ENCODE measurements at regions not wholly inside any gene's neighbourhood (a gene's known extent, or its start where the extent isn't known, plus 50 kb on each side); places are given as distances from the start of the nearest gene placed in this dataset.

DNA sequence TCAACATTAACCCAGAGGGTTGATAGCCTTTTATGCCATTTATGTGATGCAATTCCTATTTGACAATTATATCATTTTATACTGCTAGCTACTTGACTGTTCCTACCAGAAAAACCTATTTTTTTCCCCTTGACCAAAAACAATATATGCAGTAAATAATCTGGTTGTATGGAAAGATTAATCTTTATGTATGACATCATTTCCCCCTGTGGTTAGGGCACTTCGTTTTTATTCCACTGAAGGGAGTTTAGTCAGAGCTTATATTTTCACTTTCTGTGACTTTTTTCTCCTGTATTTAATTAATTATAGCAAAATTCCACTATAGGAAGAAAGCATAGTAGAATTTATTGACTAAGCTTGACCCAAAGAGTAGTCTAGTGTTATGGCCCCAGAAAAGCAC is 107.6 kb downstream of the HAUS1 start:
- H3K9ac ChIP-seq (ENCODE audit: low read depth, low read length), result peak overlapping the region; percentile 26; the same call in 1 of the 2 replicates
- peak overlapping the region; percentile 84 for H3K27ac ChIP-seq (ENCODE audit: low read length)
- H2AFZ ChIP-seq (ENCODE audit: low read depth, low read length), result no peak overlapping the region
- H3K79me2 ChIP-seq (ENCODE audit: insufficient read depth, low read length), result peaks cover 100% of the 10 kb centered on the region
- peaks cover 50% of the 10 kb centered on the region for H3K4me1 ChIP-seq (ENCODE audit: insufficient read depth, low read length)
- no peaks in the 10 kb centered on the region for H3K27me3 ChIP-seq (ENCODE audit: insufficient read depth, low read length, poor library complexity)
- ATAC-seq (ENCODE audit: insufficient read depth, low read depth) (peak; percentile 75), DNase-seq (no peak)
- H4K20me1 ChIP-seq (ENCODE audit: insufficient read depth, low read length), result peaks cover 28% of the 10 kb centered on the region; the same call in 1 of the 2 replicates
- H3K36me3 ChIP-seq (ENCODE audit: insufficient read depth, low read length), result peaks cover 21% of the 10 kb centered on the region
- no peak overlapping the region for H3K4me3 ChIP-seq (ENCODE audit: low read depth in 1 of 2, low read length in 2 of 2)
- H3K4me2 ChIP-seq (ENCODE audit: insufficient read depth, low read length), result peak overlapping the region; percentile 56
- TF ChIP-seq, protein P1, sequence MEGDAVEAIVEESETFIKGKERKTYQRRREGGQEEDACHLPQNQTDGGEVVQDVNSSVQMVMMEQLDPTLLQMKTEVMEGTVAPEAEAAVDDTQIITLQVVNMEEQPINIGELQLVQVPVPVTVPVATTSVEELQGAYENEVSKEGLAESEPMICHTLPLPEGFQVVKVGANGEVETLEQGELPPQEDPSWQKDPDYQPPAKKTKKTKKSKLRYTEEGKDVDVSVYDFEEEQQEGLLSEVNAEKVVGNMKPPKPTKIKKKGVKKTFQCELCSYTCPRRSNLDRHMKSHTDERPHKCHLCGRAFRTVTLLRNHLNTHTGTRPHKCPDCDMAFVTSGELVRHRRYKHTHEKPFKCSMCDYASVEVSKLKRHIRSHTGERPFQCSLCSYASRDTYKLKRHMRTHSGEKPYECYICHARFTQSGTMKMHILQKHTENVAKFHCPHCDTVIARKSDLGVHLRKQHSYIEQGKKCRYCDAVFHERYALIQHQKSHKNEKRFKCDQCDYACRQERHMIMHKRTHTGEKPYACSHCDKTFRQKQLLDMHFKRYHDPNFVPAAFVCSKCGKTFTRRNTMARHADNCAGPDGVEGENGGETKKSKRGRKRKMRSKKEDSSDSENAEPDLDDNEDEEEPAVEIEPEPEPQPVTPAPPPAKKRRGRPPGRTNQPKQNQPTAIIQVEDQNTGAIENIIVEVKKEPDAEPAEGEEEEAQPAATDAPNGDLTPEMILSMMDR (IDR thresholded peaks at IDR 0.05; ENCODE audit: borderline replicate concordance, extremely low read depth, low read length, poor library complexity, severe bottlenecking), result no peak
- no peak for TF ChIP-seq EZH2 (IDR thresholded peaks at IDR 0.05; ENCODE audit: borderline replicate concordance, low read depth, low read length, severe bottlenecking)
- H3K9me3 ChIP-seq (ENCODE audit: insufficient read depth, low read length, severe bottlenecking), result no peaks in the 10 kb centered on the region

DNA sequence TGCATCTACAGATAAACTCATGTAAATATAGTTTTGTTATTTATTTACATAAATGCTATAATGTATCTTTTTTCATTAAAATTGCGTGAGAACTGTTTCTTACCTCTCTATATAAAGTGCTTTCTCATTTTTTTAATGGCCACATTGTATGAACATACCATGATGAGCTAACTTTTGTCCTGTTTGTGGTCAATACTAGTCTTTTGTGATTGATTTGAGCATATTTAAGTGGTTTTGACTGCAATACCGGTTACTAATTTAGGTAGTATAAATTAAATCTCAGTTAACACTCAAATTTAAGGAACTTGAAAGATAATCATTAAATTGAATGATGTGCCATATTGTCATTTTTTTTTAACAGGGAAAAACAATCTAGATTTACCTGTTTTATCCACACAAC is 108.2 kb downstream of the HAUS1 start:
- H4K20me1 ChIP-seq (ENCODE audit: insufficient read depth, low read length), result peaks cover 28% of the 10 kb centered on the region; the same call in 1 of the 2 replicates
- ATAC-seq (ENCODE audit: insufficient read depth, low read depth) (no peak), DNase-seq (no peak)
- peak overlapping the region; percentile 56; the same call in 1 of the 2 replicates for H3K4me2 ChIP-seq (ENCODE audit: insufficient read depth, low read length)
- peaks cover 48% of the 10 kb centered on the region for H3K4me1 ChIP-seq (ENCODE audit: insufficient read depth, low read length)
- H2AFZ ChIP-seq (ENCODE audit: low read depth, low read length), result no peak overlapping the region
- no peak overlapping the region for H3K4me3 ChIP-seq (ENCODE audit: low read depth in 1 of 2, low read length in 2 of 2)
- 0 out of 2 replicates have a peak overlapping the region, but pooled peaks have one; percentile 10 for H3K9ac ChIP-seq (ENCODE audit: low read depth, low read length)
- no peak for TF ChIP-seq EZH2 (IDR thresholded peaks at IDR 0.05; ENCODE audit: borderline replicate concordance, low read depth, low read length, severe bottlenecking)
- TF ChIP-seq, protein P1 (IDR thresholded peaks at IDR 0.05; ENCODE audit: borderline replicate concordance, extremely low read depth, low read length, poor library complexity, severe bottlenecking), result no peak
- peaks cover 26% of the 10 kb centered on the region for H3K36me3 ChIP-seq (ENCODE audit: insufficient read depth, low read length)
- peaks cover 100% of the 10 kb centered on the region for H3K79me2 ChIP-seq (ENCODE audit: insufficient read depth, low read length)
- no peaks in the 10 kb centered on the region for H3K27me3 ChIP-seq (ENCODE audit: insufficient read depth, low read length, poor library complexity)
- no peaks in the 10 kb centered on the region for H3K9me3 ChIP-seq (ENCODE audit: insufficient read depth, low read length, severe bottlenecking)
- peak overlapping the region; percentile 84 for H3K27ac ChIP-seq (ENCODE audit: low read length)

DNA sequence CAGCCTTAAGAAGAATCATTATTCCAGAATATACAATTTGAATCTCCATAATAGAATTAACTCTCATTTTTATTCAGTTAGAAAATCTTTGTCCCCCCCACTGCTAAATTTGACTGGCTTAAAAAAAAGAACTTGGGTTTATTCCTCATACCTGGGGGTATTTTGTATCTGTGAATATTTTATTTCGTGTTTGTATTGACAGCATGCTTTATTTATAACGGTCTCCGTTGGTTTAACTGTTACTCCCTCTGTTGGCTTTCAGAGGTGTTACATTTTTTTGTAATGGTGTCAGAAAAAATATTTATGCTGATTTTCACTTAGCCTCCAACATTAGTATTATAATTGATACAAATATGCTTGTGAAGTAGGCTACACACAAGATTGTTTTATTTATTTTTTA is 109.1 kb downstream of the HAUS1 start:
- DNase-seq (no peak), ATAC-seq (ENCODE audit: insufficient read depth, low read depth) (peak; percentile 59)
- Histone ChIP-seq H3K4me3 (ENCODE audit: low read depth in 1 of 2, low read length in 2 of 2) (no peak overlapping the region), H3K9me3 (ENCODE audit: insufficient read depth, low read length, severe bottlenecking) (no peaks in the 10 kb centered on the region), H3K79me2 (ENCODE audit: insufficient read depth, low read length) (peaks cover 100% of the 10 kb centered on the region), H3K36me3 (ENCODE audit: insufficient read depth, low read length) (peaks cover 32% of the 10 kb centered on the region), H2AFZ (ENCODE audit: low read depth, low read length) (no peak overlapping the region), H4K20me1 (ENCODE audit: insufficient read depth, low read length) (peaks cover 28% of the 10 kb centered on the region; the same call in 1 of the 2 replicates), H3K27me3 (ENCODE audit: insufficient read depth, low read length, poor library complexity) (no peaks in the 10 kb centered on the region), H3K4me1 (ENCODE audit: insufficient read depth, low read length) (peaks cover 40% of the 10 kb centered on the region), H3K27ac (ENCODE audit: low read length) (no peak overlapping the region), H3K4me2 (ENCODE audit: insufficient read depth, low read length) (no peak overlapping the region), H3K9ac (ENCODE audit: low read depth, low read length) (no peak overlapping the region)
- TF ChIP-seq EZH2 (IDR thresholded peaks at IDR 0.05; ENCODE audit: borderline replicate concordance, low read depth, low read length, severe bottlenecking), result no peak
- TF ChIP-seq, protein P1 (IDR thresholded peaks at IDR 0.05; ENCODE audit: borderline replicate concordance, extremely low read depth, low read length, poor library complexity, severe bottlenecking), result peak; percentile 69

Data from DND-41 (cell line).